ENCODE measurements at regions not wholly inside any gene's neighbourhood (a gene's known extent, or its start where the extent isn't known, plus 50 kb on each side); places are given as distances from the start of the nearest gene placed in this dataset.

- Histone ChIP-seq H3K4me3 (ENCODE audit: low read depth in 2 of 2, low read length in 1 of 2) (no peak overlapping the region), H3F3A (replicated peaks; ENCODE audit: insufficient read depth) (no peaks in the 10 kb centered on the region), H3K9ac (no peak overlapping the region), H3K27me3 (ENCODE audit: insufficient read depth) (no peaks in the 10 kb centered on the region; the same call in 1 of the 2 replicates), H3K36me3 (replicated peaks in 1 of 2; ENCODE audit: control insufficient read depth in 1 of 2, insufficient read depth in 2 of 2, low read length in 1 of 2) (no peaks in the 10 kb centered on the region), H4K20me1 (ENCODE audit: insufficient read depth) (no peaks in the 10 kb centered on the region), H3K4me1 (ENCODE audit: control insufficient read depth in 1 of 2, insufficient read depth in 2 of 2, low read depth in 1 of 2, low read length in 1 of 2) (no peaks in the 10 kb centered on the region), H2AFZ (ENCODE audit: low read depth) (no peak overlapping the region), H3K9me3 (no peaks in the 10 kb centered on the region), H3K27ac (ENCODE audit: low read depth in 2 of 2, low read length in 1 of 2) (no peak overlapping the region), H3K79me2 (ENCODE audit: insufficient read depth) (no peaks in the 10 kb centered on the region), H3K4me2 (no peak overlapping the region), H3K9me2 (no peaks in the 10 kb centered on the region)
- CTCF ChIA-PET = interaction anchor here (0.5 kb wide), 1 partner anchor 410 kb away, joined by 4 read pairs; no protein-coding TSS in a partner anchor
- DNase-seq = no peak
- 80% methylated on average over 2 of the region's 2 CpGs for WGBS (ENCODE audit: low lambda C conversion rate)
- POLR2A ChIA-PET = no interaction called here
- TF ChIP-seq, protein P1, sequence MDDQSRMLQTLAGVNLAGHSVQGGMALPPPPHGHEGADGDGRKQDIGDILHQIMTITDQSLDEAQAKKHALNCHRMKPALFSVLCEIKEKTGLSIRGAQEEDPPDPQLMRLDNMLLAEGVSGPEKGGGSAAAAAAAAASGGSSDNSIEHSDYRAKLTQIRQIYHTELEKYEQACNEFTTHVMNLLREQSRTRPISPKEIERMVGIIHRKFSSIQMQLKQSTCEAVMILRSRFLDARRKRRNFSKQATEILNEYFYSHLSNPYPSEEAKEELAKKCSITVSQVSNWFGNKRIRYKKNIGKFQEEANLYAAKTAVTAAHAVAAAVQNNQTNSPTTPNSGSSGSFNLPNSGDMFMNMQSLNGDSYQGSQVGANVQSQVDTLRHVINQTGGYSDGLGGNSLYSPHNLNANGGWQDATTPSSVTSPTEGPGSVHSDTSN (IDR thresholded peaks at IDR 0.05) = no peak
- TF ChIP-seq TEAD4 (IDR thresholded peaks at IDR 0.05; ENCODE audit: borderline replicate concordance, insufficient read depth) = no peak
- TF ChIP-seq JUND (IDR thresholded peaks at IDR 0.05) = no peak
- no peak for TF ChIP-seq RXRA (IDR thresholded peaks at IDR 0.05; ENCODE audit: borderline replicate concordance, low read depth)
These were observed 154.2 kb upstream of the ZNF366 start for GRCh38 chr5:72661405-72661804.

DNA sequence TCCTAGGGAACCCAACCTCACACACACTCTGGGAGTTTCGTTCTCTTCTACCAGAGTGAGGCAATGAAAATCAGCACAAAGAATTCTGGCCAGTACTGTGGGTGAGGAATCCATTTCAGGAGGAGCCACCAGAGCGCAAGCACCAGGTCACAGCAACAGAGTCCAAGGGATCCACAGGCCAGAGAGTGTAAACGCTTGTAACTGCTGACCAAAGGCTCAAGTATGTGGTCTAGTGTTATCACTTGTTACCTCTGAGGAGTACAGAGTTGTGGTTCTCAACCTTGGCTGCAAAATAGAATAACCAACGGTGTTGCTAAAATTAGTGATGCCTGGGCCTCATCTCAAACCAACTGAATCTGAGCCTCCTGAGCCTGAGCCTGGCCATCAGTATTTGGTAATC, 152.5 kb upstream of the ZNF366 start:
- no peak for DNase-seq
- Histone ChIP-seq H3K4me2 (no peak overlapping the region), H3K9me3 (no peaks in the 10 kb centered on the region), H3K27ac (ENCODE audit: low read depth in 2 of 2, low read length in 1 of 2) (no peak overlapping the region), H3K27me3 (ENCODE audit: insufficient read depth) (no peaks in the 10 kb centered on the region; the same call in 1 of the 2 replicates), H2AFZ (ENCODE audit: low read depth) (no peak overlapping the region), H3K4me3 (ENCODE audit: low read depth in 2 of 2, low read length in 1 of 2) (no peak overlapping the region), H3F3A (replicated peaks; ENCODE audit: insufficient read depth) (no peaks in the 10 kb centered on the region), H3K79me2 (ENCODE audit: insufficient read depth) (no peaks in the 10 kb centered on the region), H3K9me2 (no peaks in the 10 kb centered on the region), H3K9ac (no peak overlapping the region), H3K36me3 (replicated peaks in 1 of 2; ENCODE audit: control insufficient read depth in 1 of 2, insufficient read depth in 2 of 2, low read length in 1 of 2) (no peaks in the 10 kb centered on the region), H3K4me1 (ENCODE audit: control insufficient read depth in 1 of 2, insufficient read depth in 2 of 2, low read depth in 1 of 2, low read length in 1 of 2) (peaks cover 0 to 5% of the 10 kb centered on the region in 2 experiments; a peak in 1 of 4 replicates), H4K20me1 (ENCODE audit: insufficient read depth) (no peaks in the 10 kb centered on the region)
- ChIA-PET CTCF (interaction anchor here (1.0 to 1.1 kb wide), 2 partner anchors 14 to 175 kb away, joined by 3 read pairs; no protein-coding TSS in a partner anchor), POLR2A (no interaction called here)
- 75% methylated on average over 4 of the region's 4 CpGs for WGBS (ENCODE audit: low lambda C conversion rate)
- TF ChIP-seq, protein P2, sequence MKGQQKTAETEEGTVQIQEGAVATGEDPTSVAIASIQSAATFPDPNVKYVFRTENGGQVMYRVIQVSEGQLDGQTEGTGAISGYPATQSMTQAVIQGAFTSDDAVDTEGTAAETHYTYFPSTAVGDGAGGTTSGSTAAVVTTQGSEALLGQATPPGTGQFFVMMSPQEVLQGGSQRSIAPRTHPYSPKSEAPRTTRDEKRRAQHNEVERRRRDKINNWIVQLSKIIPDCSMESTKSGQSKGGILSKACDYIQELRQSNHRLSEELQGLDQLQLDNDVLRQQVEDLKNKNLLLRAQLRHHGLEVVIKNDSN (IDR thresholded peaks at IDR 0.05; ENCODE audit: borderline replicate concordance, low read depth) = no peak
- TF ChIP-seq FOSL2 (IDR thresholded peaks at IDR 0.05; ENCODE audit: borderline replicate concordance, low read depth) (no peak), TCF12 (IDR thresholded peaks at IDR 0.05) (no peak), TEAD4 (IDR thresholded peaks at IDR 0.05; ENCODE audit: borderline replicate concordance, insufficient read depth) (no peak), USF2 (IDR thresholded peaks at IDR 0.05; ENCODE audit: borderline replicate concordance, low read depth, low read length) (no peak), NFIC (IDR thresholded peaks at IDR 0.05; ENCODE audit: borderline replicate concordance) (no peak), RCOR1 (IDR thresholded peaks at IDR 0.05; ENCODE audit: low read length) (no peak), JUND (IDR thresholded peaks at IDR 0.05) (no peak), GATA2 (CRISPR knock-in tag; IDR thresholded peaks at IDR 0.05) (no peak)
- TF ChIP-seq, protein P3, sequence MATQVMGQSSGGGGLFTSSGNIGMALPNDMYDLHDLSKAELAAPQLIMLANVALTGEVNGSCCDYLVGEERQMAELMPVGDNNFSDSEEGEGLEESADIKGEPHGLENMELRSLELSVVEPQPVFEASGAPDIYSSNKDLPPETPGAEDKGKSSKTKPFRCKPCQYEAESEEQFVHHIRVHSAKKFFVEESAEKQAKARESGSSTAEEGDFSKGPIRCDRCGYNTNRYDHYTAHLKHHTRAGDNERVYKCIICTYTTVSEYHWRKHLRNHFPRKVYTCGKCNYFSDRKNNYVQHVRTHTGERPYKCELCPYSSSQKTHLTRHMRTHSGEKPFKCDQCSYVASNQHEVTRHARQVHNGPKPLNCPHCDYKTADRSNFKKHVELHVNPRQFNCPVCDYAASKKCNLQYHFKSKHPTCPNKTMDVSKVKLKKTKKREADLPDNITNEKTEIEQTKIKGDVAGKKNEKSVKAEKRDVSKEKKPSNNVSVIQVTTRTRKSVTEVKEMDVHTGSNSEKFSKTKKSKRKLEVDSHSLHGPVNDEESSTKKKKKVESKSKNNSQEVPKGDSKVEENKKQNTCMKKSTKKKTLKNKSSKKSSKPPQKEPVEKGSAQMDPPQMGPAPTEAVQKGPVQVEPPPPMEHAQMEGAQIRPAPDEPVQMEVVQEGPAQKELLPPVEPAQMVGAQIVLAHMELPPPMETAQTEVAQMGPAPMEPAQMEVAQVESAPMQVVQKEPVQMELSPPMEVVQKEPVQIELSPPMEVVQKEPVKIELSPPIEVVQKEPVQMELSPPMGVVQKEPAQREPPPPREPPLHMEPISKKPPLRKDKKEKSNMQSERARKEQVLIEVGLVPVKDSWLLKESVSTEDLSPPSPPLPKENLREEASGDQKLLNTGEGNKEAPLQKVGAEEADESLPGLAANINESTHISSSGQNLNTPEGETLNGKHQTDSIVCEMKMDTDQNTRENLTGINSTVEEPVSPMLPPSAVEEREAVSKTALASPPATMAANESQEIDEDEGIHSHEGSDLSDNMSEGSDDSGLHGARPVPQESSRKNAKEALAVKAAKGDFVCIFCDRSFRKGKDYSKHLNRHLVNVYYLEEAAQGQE (IDR thresholded peaks at IDR 0.05; ENCODE audit: low read depth, low read length) = no peak
- TF ChIP-seq, protein P1 (IDR thresholded peaks at IDR 0.05) = no peak
- TF ChIP-seq, protein P4, sequence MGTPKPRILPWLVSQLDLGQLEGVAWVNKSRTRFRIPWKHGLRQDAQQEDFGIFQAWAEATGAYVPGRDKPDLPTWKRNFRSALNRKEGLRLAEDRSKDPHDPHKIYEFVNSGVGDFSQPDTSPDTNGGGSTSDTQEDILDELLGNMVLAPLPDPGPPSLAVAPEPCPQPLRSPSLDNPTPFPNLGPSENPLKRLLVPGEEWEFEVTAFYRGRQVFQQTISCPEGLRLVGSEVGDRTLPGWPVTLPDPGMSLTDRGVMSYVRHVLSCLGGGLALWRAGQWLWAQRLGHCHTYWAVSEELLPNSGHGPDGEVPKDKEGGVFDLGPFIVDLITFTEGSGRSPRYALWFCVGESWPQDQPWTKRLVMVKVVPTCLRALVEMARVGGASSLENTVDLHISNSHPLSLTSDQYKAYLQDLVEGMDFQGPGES (IDR thresholded peaks at IDR 0.05; ENCODE audit: low read depth, low read length) = no peak
